ENCODE measurements at regions not wholly inside any gene's neighbourhood (a gene's known extent, or its start where the extent isn't known, plus 50 kb on each side); places are given as distances from the start of the nearest gene placed in this dataset.

DNA sequence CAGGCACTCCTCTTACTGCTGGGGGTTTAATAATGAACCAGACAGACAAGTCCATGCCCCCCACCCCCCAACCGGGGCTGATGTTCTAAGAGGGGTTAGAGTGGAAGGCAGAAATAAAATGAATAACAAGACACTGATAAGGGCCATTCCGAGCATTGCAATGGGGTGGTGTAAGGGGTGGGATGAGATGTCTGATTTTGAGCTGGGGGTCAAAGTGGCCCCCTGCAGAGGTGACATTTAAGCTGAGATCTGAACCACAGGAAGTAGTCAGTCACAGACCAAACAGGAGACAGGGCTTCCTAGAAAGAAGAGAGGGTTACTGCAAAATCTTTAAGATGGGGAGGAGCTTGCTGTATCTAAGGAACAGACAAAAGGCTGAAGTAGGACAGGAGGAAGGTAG is 180.6 kb upstream of the SH3BP4 start:
- TF ChIP-seq CTCF (conservative IDR thresholded peaks at IDR 0.05 in 1 of 2, IDR thresholded peaks at IDR 0.05 in 1 of 2; ENCODE audit: low read depth in 1 of 2, low read length in 2 of 2) (no peak), EZH2 (IDR thresholded peaks at IDR 0.05; ENCODE audit: low read length, missing control alignments) (no peak)
